CD4-positive, alpha-beta T cell (primary cell): ENCODE measurements at regions not wholly inside any gene's neighbourhood (a gene's known extent, or its start where the extent isn't known, plus 50 kb on each side); places are given as distances from the start of the nearest gene placed in this dataset.

ENCODE experiments used
- ATAC-seq: fragments of 200-7000 bp; cut with Tn5 transposase; one replicate; pipeline ENCODE4 v1.10.0; 2022; ENCODE audit warnings: mild to moderate bottlenecking; ENCODE audit not compliant: poor library complexity
- CTCF ChIA-PET: fragments of 350-600 bp; sonication (Branson Sonifier 250); formaldehyde crosslinking; loops from one replicate; lab custom pipeline; 2021; ENCODE audit warnings: antibody characterized with exemption, inconsistent platforms; lab: Charles Lee
- POLR2A ChIA-PET: fragments of 350-600 bp; sonication (Branson Sonifier 250); formaldehyde crosslinking; loops from one replicate; lab custom pipeline; 2021; ENCODE audit warnings: antibody characterized with exemption, inconsistent platforms; lab: Charles Lee
- DNase-seq, 14 experiments: peaks; one replicate each; pipeline ENCODE4 v3.0.0-alpha.2; 2013 to 2020; ENCODE audit warnings: mixed read lengths in 2 of 14
- H3K27ac ChIP-seq, 2 donors: one replicate each; pipeline versions ENCODE4 v1.5.1 to v1.7.0; 2013; ENCODE audit warnings: low read length in 2 of 2, low read depth in 1 of 2, mild to moderate bottlenecking in 1 of 2
- H3K27me3 ChIP-seq, 2 experiments: 1 replicate in 1 of 2; 2 replicates in 1 of 2; pipeline versions ENCODE4 v1.6.1 to v1.7.0; 2013; ENCODE audit warnings: low read length in 2 of 2, control low read depth in 1 of 2, mild to moderate bottlenecking in 1 of 2, moderate library complexity in 1 of 2; ENCODE audit not compliant: insufficient read depth in 2 of 2, control insufficient read depth in 1 of 2
- H3K36me3 ChIP-seq: one replicate; pipeline ENCODE4 v1.6.1; 2013; ENCODE audit warnings: low read length, control low read depth; ENCODE audit not compliant: insufficient read depth
- H3K4me1 ChIP-seq: one replicate; pipeline ENCODE4 v1.6.1; 2013; ENCODE audit warnings: low read length, control low read depth; ENCODE audit not compliant: insufficient read depth
- H3K4me3 ChIP-seq: one replicate; pipeline ENCODE4 v1.5.1; 2013; ENCODE audit warnings: mild to moderate bottlenecking, low read length, moderate library complexity
- H3K9me3 ChIP-seq, 2 experiments: 1 replicate in 1 of 2; 2 replicates in 1 of 2; pipeline versions ENCODE4 v1.6.1 to v1.7.0; 2013; ENCODE audit warnings: low read length in 2 of 2, mild to moderate bottlenecking in 2 of 2, control low read depth in 1 of 2, moderate library complexity in 1 of 2; ENCODE audit not compliant: control insufficient read depth in 1 of 2, insufficient read depth in 1 of 2
- H3K27ac Mint-ChIP-seq: one replicate; pipeline ENCODE4 v1.8.0; 2020; ENCODE audit warnings: mixed read lengths
- H3K27me3 Mint-ChIP-seq: one replicate; pipeline ENCODE4 v1.8.0; 2021; ENCODE audit warnings: mixed read lengths
- H3K36me3 Mint-ChIP-seq: one replicate; pipeline ENCODE4 v1.8.0; 2021; ENCODE audit warnings: low read depth, mixed read lengths
- H3K4me1 Mint-ChIP-seq: one replicate; pipeline ENCODE4 v1.8.0; 2021; ENCODE audit warnings: low read depth, mixed read lengths
- H3K4me3 Mint-ChIP-seq: one replicate; pipeline ENCODE4 v1.8.0; 2020; ENCODE audit warnings: mild to moderate bottlenecking, mixed read lengths
- H3K9me3 Mint-ChIP-seq: one replicate; pipeline ENCODE4 v1.8.0; 2020; ENCODE audit warnings: mixed read lengths
- intact Hi-C, 2 experiments: fragments of 100-400 bp; cut with DNase I in 1 of 2; cut with micrococcal nuclease in 1 of 2; formaldehyde crosslinking; loops; one replicate each; pipeline versions ENCODE4 v1.15.1 to v1.9.0; 2023 to 2025; cut with DNase I, micrococcal nuclease
- TF ChIP-seq, protein P1 (sequence below): fragments of 200-600 bp; IDR thresholded peaks from one replicate; pipeline ENCODE4 v1.8.0; 2022; ENCODE audit warnings: antibody characterized with exemption, mild to moderate bottlenecking

DNA sequence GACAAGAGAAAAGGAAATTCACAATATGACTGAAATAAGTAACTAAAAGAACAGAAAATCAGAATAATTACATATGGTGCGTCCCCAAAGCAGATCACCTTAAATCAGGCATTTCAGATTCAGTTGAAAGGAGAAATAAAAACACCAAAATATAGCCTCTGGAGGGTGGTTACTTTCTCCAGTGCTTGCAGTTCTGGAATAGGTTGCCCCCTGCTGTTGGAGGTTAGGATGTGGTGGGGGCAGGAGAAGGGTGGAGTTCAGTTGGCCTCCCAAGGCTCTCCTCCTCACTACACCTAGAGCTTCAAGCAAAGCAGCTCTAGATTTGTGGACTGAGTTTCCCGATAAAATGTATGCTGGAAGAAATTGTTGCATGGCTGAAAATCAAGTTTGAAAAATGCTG is 338.2 kb upstream of the TLE4 start:
- no peak overlapping the region for H3K27ac ChIP-seq
- ChIA-PET POLR2A (no interaction called here), CTCF (no interaction called here)
- H3K4me3 ChIP-seq = no peak overlapping the region
- Mint-ChIP-seq H3K9me3 (no peaks in the 10 kb centered on the region), H3K27ac (no peak overlapping the region), H3K36me3 (no peaks in the 10 kb centered on the region), H3K4me3 (no peak overlapping the region), H3K4me1 (no peaks in the 10 kb centered on the region), H3K27me3 (peaks cover 8% of the 10 kb centered on the region)
- TF ChIP-seq, protein P1, sequence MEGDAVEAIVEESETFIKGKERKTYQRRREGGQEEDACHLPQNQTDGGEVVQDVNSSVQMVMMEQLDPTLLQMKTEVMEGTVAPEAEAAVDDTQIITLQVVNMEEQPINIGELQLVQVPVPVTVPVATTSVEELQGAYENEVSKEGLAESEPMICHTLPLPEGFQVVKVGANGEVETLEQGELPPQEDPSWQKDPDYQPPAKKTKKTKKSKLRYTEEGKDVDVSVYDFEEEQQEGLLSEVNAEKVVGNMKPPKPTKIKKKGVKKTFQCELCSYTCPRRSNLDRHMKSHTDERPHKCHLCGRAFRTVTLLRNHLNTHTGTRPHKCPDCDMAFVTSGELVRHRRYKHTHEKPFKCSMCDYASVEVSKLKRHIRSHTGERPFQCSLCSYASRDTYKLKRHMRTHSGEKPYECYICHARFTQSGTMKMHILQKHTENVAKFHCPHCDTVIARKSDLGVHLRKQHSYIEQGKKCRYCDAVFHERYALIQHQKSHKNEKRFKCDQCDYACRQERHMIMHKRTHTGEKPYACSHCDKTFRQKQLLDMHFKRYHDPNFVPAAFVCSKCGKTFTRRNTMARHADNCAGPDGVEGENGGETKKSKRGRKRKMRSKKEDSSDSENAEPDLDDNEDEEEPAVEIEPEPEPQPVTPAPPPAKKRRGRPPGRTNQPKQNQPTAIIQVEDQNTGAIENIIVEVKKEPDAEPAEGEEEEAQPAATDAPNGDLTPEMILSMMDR = no peak
- ATAC-seq (no peak), DNase-seq (no peak)
- no peaks in the 10 kb centered on the region for H3K27me3 ChIP-seq
- H3K4me1 ChIP-seq = no peaks in the 10 kb centered on the region
- intact Hi-C loops = no loop called here
- H3K36me3 ChIP-seq = no peaks in the 10 kb centered on the region
- H3K9me3 ChIP-seq = no peaks in the 10 kb centered on the region

DNA sequence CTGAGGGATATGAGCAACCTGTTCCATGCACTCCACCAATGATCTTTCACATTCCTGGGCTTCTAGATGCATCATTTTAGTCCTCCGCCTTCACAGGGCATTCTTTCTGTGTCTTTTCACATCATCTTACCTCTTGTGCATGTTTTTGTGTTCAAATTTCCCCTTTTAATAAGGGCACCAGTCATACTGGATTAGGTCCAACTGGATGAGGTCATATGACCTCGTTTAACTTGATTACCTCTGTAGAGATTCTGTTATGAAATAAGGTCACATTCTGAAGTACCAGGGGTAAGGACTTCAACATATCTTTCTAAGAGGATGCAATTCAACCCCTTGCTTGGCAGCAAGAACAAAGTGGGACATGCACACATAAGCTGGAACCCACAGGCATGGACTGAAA is 335.3 kb upstream of the TLE4 start:
- Histone ChIP-seq H3K36me3 (no peaks in the 10 kb centered on the region), H3K27ac (no peak overlapping the region), H3K27me3 (no peaks in the 10 kb centered on the region), H3K4me3 (no peak overlapping the region), H3K9me3 (no peaks in the 10 kb centered on the region), H3K4me1 (no peaks in the 10 kb centered on the region)
- Mint-ChIP-seq H3K4me3 (no peak overlapping the region), H3K27me3 (no peaks in the 10 kb centered on the region), H3K4me1 (no peaks in the 10 kb centered on the region), H3K36me3 (no peaks in the 10 kb centered on the region), H3K27ac (no peak overlapping the region), H3K9me3 (no peaks in the 10 kb centered on the region)
- ChIA-PET CTCF (no interaction called here), POLR2A (no interaction called here)
- DNase-seq = no peak
- intact Hi-C loops = no loop called here
- TF ChIP-seq, protein P1 = no peak
- no peak for ATAC-seq

DNA sequence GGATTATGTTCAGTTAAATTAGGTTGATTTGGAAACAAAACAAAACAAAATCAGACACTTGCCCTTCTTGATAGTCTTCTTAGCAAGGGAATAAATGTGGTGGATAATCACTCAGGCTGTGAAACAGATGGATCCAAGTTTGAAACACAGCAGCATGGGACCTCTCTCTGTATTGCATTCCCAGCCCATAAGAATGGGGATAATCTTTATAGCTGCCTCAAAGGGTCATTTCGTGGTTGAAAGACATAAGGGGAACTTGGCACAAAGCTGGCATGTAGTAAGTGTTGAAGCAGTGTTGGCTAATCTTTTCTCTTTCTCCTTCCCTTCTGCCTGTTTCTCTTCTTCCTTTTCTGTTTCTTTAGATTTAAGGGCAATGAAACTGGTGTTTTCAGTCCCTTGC is 333.9 kb upstream of the TLE4 start:
- ChIA-PET CTCF (no interaction called here), POLR2A (no interaction called here)
- intact Hi-C loops = no loop called here
- no peaks in the 10 kb centered on the region for H3K4me1 Mint-ChIP-seq
- H3K9me3 Mint-ChIP-seq = no peaks in the 10 kb centered on the region
- no peak for ATAC-seq
- no peak overlapping the region for H3K4me3 ChIP-seq
- H3K4me1 ChIP-seq = no peaks in the 10 kb centered on the region
- TF ChIP-seq, protein P1 = no peak
- no peak overlapping the region for H3K27ac ChIP-seq
- no peaks in the 10 kb centered on the region for H3K36me3 Mint-ChIP-seq
- no peak for DNase-seq
- H3K27me3 ChIP-seq = no peaks in the 10 kb centered on the region
- no peak overlapping the region for H3K4me3 Mint-ChIP-seq
- H3K27ac Mint-ChIP-seq = no peak overlapping the region
- H3K27me3 Mint-ChIP-seq = peaks cover 2% of the 10 kb centered on the region
- H3K36me3 ChIP-seq = no peaks in the 10 kb centered on the region
- no peaks in the 10 kb centered on the region for H3K9me3 ChIP-seq
